Epithelial cell of proximal tubule (primary cell): ENCODE measurements at regions not wholly inside any gene's neighbourhood (a gene's known extent, or its start where the extent isn't known, plus 50 kb on each side); places are given as distances from the start of the nearest gene placed in this dataset.

Experiments
- DNase-seq: peaks from one replicate; pipeline ENCODE4 v3.0.0-alpha.2; 2011; ENCODE audit warnings: low read depth
- H3K4me3 ChIP-seq: 2 replicates; pipeline ENCODE4 v1.5.1; 2011; ENCODE audit warnings: low read depth, mild to moderate bottlenecking, low read length
- TF ChIP-seq, protein P1 (sequence below): conservative IDR thresholded peaks from 2 replicates; pipeline ENCODE4 v1.5.1; 2012; ENCODE audit warnings: low read depth, mild to moderate bottlenecking, low read length

GRCh38 chr10:23965123-23965522 lies 243.8 kb upstream of the KIAA1217 start:
- DNase-seq = no peak
- H3K4me3 ChIP-seq = no peak overlapping the region
- TF ChIP-seq, protein P1, sequence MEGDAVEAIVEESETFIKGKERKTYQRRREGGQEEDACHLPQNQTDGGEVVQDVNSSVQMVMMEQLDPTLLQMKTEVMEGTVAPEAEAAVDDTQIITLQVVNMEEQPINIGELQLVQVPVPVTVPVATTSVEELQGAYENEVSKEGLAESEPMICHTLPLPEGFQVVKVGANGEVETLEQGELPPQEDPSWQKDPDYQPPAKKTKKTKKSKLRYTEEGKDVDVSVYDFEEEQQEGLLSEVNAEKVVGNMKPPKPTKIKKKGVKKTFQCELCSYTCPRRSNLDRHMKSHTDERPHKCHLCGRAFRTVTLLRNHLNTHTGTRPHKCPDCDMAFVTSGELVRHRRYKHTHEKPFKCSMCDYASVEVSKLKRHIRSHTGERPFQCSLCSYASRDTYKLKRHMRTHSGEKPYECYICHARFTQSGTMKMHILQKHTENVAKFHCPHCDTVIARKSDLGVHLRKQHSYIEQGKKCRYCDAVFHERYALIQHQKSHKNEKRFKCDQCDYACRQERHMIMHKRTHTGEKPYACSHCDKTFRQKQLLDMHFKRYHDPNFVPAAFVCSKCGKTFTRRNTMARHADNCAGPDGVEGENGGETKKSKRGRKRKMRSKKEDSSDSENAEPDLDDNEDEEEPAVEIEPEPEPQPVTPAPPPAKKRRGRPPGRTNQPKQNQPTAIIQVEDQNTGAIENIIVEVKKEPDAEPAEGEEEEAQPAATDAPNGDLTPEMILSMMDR = no peak

DNA sequence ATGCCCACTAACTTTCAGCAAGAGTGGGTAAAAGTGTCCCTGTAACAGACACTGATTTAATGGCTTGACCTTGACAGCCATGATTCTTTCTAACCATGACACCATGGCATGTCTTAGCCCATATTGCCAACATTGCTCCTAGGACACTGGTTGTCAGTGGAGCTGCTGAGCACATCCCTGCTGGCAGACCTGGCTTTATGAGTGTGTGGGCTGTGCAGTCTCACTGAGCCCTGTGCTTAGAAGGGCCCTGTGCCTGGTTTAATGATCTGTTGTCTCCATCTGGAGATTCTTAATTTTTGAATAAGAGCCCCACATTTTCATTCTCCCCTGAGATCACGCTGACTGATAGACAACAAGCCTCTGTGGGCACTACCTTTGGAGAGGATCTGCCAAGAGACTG lies 243.1 kb upstream of the KIAA1217 start:
- TF ChIP-seq, protein P1 = no peak
- no peak for DNase-seq
- H3K4me3 ChIP-seq = no peak overlapping the region

DNA sequence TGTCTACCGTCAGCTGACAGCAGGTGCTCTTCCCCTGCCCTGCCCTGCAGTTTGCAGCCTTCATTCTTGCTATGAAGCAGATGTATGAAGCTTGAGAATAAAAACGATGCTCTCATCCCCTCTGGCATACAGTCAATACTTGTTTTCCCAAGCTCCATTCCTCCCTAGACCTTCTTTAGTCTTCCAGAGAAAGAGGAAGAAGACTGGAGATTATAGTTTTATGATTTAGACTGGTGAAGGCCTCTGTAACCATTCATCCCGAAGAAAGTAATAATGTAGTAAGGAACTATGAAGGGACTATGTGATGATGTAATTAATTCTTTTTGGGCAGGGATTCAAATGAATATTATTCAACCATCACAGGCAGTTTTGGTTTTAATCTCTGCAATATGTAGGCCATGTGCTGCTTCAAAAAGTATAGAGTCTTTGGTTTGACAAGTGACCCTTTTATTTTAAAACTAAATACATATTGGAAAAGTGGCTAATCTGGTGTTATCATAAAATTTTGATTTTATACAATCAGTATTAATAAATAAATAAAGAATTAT lies 242.4 kb upstream of the KIAA1217 start:
- no peak overlapping the region for H3K4me3 ChIP-seq
- TF ChIP-seq, protein P1 = no peak
- no peak for DNase-seq

DNA sequence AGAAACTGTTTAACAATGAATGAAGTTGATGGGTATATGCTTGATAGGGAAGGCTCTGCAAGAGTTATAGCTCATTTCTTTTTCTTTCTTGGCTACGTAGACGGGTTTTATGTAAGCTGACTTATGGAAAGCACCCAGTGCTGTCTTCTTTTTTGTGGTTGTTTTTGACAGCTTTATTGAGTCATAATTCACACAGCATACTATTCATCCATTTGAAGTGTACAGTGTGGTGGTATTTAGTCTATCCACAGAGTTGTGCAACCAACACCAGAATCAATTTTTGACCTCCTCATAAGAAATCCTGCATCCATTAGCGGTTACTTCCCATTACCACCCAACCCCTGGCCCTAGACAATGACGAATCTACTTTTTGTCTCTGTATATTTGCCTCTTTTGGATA lies 240.6 kb upstream of the KIAA1217 start:
- DNase-seq = no peak
- TF ChIP-seq, protein P1 = no peak
- no peak overlapping the region for H3K4me3 ChIP-seq

DNA sequence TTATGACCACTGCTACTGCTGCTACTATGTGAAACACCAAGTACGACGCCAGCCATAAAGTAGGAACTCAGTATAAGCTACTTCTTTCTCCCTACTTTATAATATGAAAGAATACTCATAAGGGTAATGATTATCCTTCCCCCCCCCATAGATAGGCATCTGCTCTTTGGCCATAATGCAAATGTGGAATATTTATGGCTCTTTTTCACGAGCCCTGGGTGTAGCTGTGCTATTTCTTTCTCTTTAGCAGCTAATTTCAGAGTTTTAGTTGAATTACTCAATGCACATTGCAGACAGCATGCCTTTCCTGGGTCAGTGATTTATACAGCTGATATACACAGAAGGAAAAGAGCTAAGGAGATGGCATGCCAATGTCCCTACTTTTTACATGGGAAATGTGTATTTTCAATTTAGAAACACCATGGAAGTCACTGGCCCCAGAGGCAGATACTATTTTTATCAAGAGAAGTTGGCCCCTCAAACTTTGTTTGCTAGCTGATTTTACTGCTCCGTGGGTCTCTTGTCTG lies 234.1 kb upstream of the KIAA1217 start:
- TF ChIP-seq, protein P1 = no peak
- no peak overlapping the region for H3K4me3 ChIP-seq
- DNase-seq = no peak

DNA sequence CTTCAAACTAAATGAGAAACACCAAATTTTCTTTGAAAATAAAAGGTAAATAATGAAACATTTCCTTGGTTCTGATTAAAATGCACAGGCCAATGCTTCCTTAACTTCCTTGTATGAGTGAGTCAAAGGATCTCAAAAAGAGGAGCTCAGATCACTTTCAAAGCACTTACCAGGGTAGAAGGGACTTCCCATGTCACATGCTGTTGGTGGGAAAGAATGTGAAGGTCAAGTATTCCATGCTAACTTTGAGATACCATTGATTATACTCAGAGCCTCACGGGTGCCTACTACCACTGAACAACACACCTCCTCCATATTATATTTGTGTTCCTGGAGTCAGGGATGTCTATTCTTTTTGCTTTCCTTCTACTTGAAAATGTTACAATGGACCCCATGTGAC lies 233.5 kb upstream of the KIAA1217 start:
- TF ChIP-seq, protein P1 = no peak
- DNase-seq = peak; percentile 27

DNA sequence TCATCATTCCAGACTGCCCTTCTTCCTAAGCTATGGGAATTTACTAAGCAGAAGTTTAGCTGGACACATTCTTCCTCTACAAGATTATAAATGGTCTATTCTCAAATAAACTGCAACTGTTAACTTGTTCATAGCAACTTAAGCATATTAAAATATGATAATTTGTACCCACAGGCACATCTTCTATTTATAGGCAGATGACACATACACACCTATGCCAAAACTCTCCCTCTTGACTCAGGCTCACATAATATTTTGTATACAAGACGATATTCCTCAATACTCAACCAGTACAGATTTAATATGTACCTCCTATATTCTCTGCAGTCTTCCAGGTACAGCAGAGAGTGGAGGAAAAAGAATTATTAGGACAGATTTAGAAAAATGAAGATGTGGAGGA lies 232.7 kb upstream of the KIAA1217 start:
- TF ChIP-seq, protein P1 = no peak
- H3K4me3 ChIP-seq = no peak overlapping the region
- no peak for DNase-seq

More for the DNA sequence above, 233.5 kb upstream of the KIAA1217 start:
- no peak overlapping the region for H3K4me3 ChIP-seq
